Gastrocnemius medialis (tissue), 4 donors: ENCODE measurements at regions not wholly inside any gene's neighbourhood (a gene's known extent, or its start where the extent isn't known, plus 50 kb on each side); places are given as distances from the start of the nearest gene placed in this dataset.

Experiments
- ATAC-seq, 2 donors: fragments of 150-250 bp; one replicate each; pipeline ENCODE4 v1.9.1; 2016
- DNase-seq, 2 donors: peaks; one replicate each; pipeline ENCODE4 v3.0.0-alpha.2; 2019
- H3K27ac ChIP-seq, 4 donors: fragments of 200-600 bp; sonication (generic); 1 replicate in 1 of 4; 2 replicates in 3 of 4; pipeline ENCODE4 v1.5.1; 2016 to 2018; ENCODE audit warnings: mild to moderate bottlenecking in 2 of 4, moderate library complexity in 1 of 4
- H3K27me3 ChIP-seq, 3 donors: fragments of 200-600 bp; sonication (generic) in 2 of 3; 1 replicate in 1 of 3; 2 replicates in 2 of 3; pipeline versions ENCODE4 v1.5.1 to v1.6.0; 2016 to 2019; ENCODE audit warnings: mild to moderate bottlenecking in 1 of 3, moderate library complexity in 1 of 3
- H3K36me3 ChIP-seq, 2 donors: fragments of 200-600 bp; sonication (generic) in 1 of 2; one replicate each; pipeline ENCODE4 v1.5.1; 2017 to 2018
- H3K4me1 ChIP-seq, 2 donors: fragments of 200-600 bp; sonication (generic) in 1 of 2; one replicate each; pipeline ENCODE4 v1.5.1; 2016 to 2017; ENCODE audit warnings: mild to moderate bottlenecking in 2 of 2
- H3K4me3 ChIP-seq, 4 donors: fragments of 200-600 bp; sonication (generic) in 3 of 4; 1 replicate in 1 of 4; 2 replicates in 3 of 4; pipeline ENCODE4 v1.5.1; 2016 to 2019; ENCODE audit warnings: mild to moderate bottlenecking in 2 of 4
- H3K9me3 ChIP-seq, 3 donors: fragments of 200-600 bp; sonication (generic) in 2 of 3; 1 replicate in 1 of 3; 2 replicates in 2 of 3; pipeline ENCODE4 v1.5.1; 2016 to 2019
- CTCF ChIP-seq, 5 experiments: fragments of 450-650 bp in 3 of 5; fragments of 200-600 bp in 2 of 5; sonication (generic) in 2 of 5; IDR thresholded peaks in 4 of 5; conservative IDR thresholded peaks in 1 of 5; 1 replicate in 4 of 5; 2 replicates in 1 of 5; pipeline ENCODE4 v1.5.1; 2016 to 2019; ENCODE audit warnings: antibody characterized with exemption in 5 of 5, mild to moderate bottlenecking in 3 of 5, moderate library complexity in 3 of 5
- POLR2A ChIP-seq, 2 donors: fragments of 450-650 bp; IDR thresholded peaks; one replicate each; pipeline ENCODE4 v1.6.1; 2017; ENCODE audit warnings: antibody characterized with exemption in 2 of 2, mild to moderate bottlenecking in 2 of 2, moderate library complexity in 2 of 2
- in situ Hi-C, 4 donors: fragments of 200-750 bp; cut with MboI; loops; one replicate each; pipeline versions ENCODE4 v1.15.0 to v1.8.0; 2017; ENCODE audit warnings: low sequenced_read_pairs in 4 of 4
- intact Hi-C: fragments of 100-400 bp; cut with DNase I; formaldehyde crosslinking; loops from one replicate; pipeline ENCODE4 v1.15.1; 2023; ENCODE audit warnings: low total_unique reads

GRCh38 chr1:214715126-214715525, 112.1 kb downstream of the CENPF start:
- H3K4me1 ChIP-seq: no peaks in the 10 kb centered on the region
- TF ChIP-seq CTCF (IDR thresholded peaks at IDR 0.05 in 4 of 5, conservative IDR thresholded peaks at IDR 0.05 in 1 of 5) (no peak), POLR2A (IDR thresholded peaks at IDR 0.05) (no peak)
- H3K27me3 ChIP-seq: no peaks in the 10 kb centered on the region
- in situ Hi-C loops (no loop called here), intact Hi-C loops (no loop called here)
- H3K27ac ChIP-seq: no peak overlapping the region
- no peaks in the 10 kb centered on the region for H3K36me3 ChIP-seq
- ATAC-seq (no peak), DNase-seq (no peak)
- no peaks in the 10 kb centered on the region for H3K9me3 ChIP-seq
- H3K4me3 ChIP-seq: no peak overlapping the region

GRCh38 chr1:214717351-214717750, 114.4 kb downstream of the CENPF start:
- Histone ChIP-seq H3K27me3 (no peaks in the 10 kb centered on the region), H3K4me3 (no peak overlapping the region), H3K4me1 (no peaks in the 10 kb centered on the region), H3K9me3 (no peaks in the 10 kb centered on the region), H3K27ac (no peak overlapping the region), H3K36me3 (no peaks in the 10 kb centered on the region)
- ATAC-seq (no peak), DNase-seq (no peak)
- in situ Hi-C loops (no loop called here), intact Hi-C loops (no loop called here)
- TF ChIP-seq POLR2A (IDR thresholded peaks at IDR 0.05) (no peak), CTCF (IDR thresholded peaks at IDR 0.05 in 4 of 5, conservative IDR thresholded peaks at IDR 0.05 in 1 of 5) (no peak)

- in situ Hi-C loops (no loop called here), intact Hi-C loops (no loop called here)
- no peak for ATAC-seq
Observed at GRCh38 chr1:214718724-214719123, 115.7 kb downstream of the CENPF start.

GRCh38 chr1:214719207-214719606, 116.2 kb downstream of the CENPF start:
- Histone ChIP-seq H3K36me3 (no peaks in the 10 kb centered on the region), H3K4me3 (no peak overlapping the region), H3K9me3 (no peaks in the 10 kb centered on the region), H3K4me1 (no peaks in the 10 kb centered on the region), H3K27ac (no peak overlapping the region), H3K27me3 (no peaks in the 10 kb centered on the region)
- intact Hi-C loops: no loop called here
- TF ChIP-seq POLR2A (IDR thresholded peaks at IDR 0.05): no peak
- no peak for TF ChIP-seq CTCF (IDR thresholded peaks at IDR 0.05 in 4 of 5, conservative IDR thresholded peaks at IDR 0.05 in 1 of 5)
- ATAC-seq (no peak), DNase-seq (no peak)
- in situ Hi-C loops: no loop called here

More at GRCh38 chr1:214718724-214719123, 115.7 kb downstream of the CENPF start:
- H3K36me3 ChIP-seq: no peaks in the 10 kb centered on the region
- no peaks in the 10 kb centered on the region for H3K27me3 ChIP-seq
- no peak for DNase-seq
- no peaks in the 10 kb centered on the region for H3K9me3 ChIP-seq
- H3K27ac ChIP-seq: no peak overlapping the region
- H3K4me3 ChIP-seq: no peak overlapping the region
- no peaks in the 10 kb centered on the region for H3K4me1 ChIP-seq
- TF ChIP-seq CTCF (IDR thresholded peaks at IDR 0.05 in 4 of 5, conservative IDR thresholded peaks at IDR 0.05 in 1 of 5) (no peak), POLR2A (IDR thresholded peaks at IDR 0.05) (no peak)

- Histone ChIP-seq H3K27ac (no peak overlapping the region), H3K4me3 (no peak overlapping the region), H3K36me3 (no peaks in the 10 kb centered on the region), H3K27me3 (no peaks in the 10 kb centered on the region), H3K4me1 (no peaks in the 10 kb centered on the region), H3K9me3 (no peaks in the 10 kb centered on the region)
- in situ Hi-C loops: no loop called here
- ATAC-seq (no peak), DNase-seq (no peak)
- TF ChIP-seq POLR2A (IDR thresholded peaks at IDR 0.05): no peak
- no peak for TF ChIP-seq CTCF (IDR thresholded peaks at IDR 0.05 in 4 of 5, conservative IDR thresholded peaks at IDR 0.05 in 1 of 5)
- intact Hi-C loops: no loop called here
Observed at GRCh38 chr1:214720561-214720960, 117.6 kb downstream of the CENPF start.
